Right lobe of liver (tissue), 4 donors: ENCODE measurements at regions not wholly inside any gene's neighbourhood (a gene's known extent, or its start where the extent isn't known, plus 50 kb on each side); places are given as distances from the start of the nearest gene placed in this dataset.

Experiments
- CTCF ChIP-seq, 4 donors: fragments of 200-600 bp in 3 of 4; fragments of 450-650 bp in 1 of 4; IDR thresholded peaks; one replicate each; pipeline versions ENCODE4 v1.5.1 to v1.8.0; 2016 to 2022; ENCODE audit warnings: antibody characterized with exemption in 4 of 4, mild to moderate bottlenecking in 2 of 4
- POLR2A ChIP-seq: fragments of 450-650 bp; IDR thresholded peaks from one replicate; pipeline ENCODE4 v1.6.1; 2017; ENCODE audit warnings: antibody characterized with exemption, mild to moderate bottlenecking
- donor health status: DM: no; HTN: no; CAD: no.
- donor health status: DM: no; HTN: no; CAD: no.
- donor health status: DM: no; HTN: yes; CAD: no.

GRCh38 chr6:48520951-48521350 lies 410.0 kb upstream of the PTCHD4 start:
- TF ChIP-seq CTCF (IDR thresholded peaks at IDR 0.05) (no peak), POLR2A (no peak)
